GM12873 (cell line): ENCODE measurements at regions not wholly inside any gene's neighbourhood (a gene's known extent, or its start where the extent isn't known, plus 50 kb on each side); places are given as distances from the start of the nearest gene placed in this dataset.

Source experiments
- TF ChIP-seq, protein P1 (sequence below): IDR thresholded peaks from 2 replicates; pipeline ENCODE4 v1.5.1; 2012; ENCODE audit warnings: low read depth, mild to moderate bottlenecking, moderate library complexity, low read length, control low read depth; ENCODE audit not compliant: insufficient read depth; ENCODE audit errors: missing control alignments

DNA sequence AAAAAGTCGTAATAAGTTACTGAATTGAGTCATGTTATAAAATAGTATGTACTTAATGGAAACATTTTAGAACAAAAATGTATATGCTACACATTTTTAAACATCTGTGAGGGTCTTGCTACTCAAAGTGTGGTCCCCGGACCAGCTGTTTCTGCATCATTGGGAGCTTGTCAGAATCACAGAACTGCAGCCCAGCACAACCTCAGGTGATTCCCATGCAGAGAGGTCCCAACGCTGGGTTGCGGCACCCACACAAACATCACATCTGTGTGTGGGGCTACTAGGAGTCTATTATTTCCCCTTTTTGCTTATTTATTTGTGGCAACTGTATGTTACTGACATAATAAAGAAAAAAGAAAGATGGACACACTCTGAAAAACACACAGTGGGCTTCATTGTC is 146.6 kb downstream of the BMS1 start:
- TF ChIP-seq, protein P1, sequence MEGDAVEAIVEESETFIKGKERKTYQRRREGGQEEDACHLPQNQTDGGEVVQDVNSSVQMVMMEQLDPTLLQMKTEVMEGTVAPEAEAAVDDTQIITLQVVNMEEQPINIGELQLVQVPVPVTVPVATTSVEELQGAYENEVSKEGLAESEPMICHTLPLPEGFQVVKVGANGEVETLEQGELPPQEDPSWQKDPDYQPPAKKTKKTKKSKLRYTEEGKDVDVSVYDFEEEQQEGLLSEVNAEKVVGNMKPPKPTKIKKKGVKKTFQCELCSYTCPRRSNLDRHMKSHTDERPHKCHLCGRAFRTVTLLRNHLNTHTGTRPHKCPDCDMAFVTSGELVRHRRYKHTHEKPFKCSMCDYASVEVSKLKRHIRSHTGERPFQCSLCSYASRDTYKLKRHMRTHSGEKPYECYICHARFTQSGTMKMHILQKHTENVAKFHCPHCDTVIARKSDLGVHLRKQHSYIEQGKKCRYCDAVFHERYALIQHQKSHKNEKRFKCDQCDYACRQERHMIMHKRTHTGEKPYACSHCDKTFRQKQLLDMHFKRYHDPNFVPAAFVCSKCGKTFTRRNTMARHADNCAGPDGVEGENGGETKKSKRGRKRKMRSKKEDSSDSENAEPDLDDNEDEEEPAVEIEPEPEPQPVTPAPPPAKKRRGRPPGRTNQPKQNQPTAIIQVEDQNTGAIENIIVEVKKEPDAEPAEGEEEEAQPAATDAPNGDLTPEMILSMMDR = no peak

DNA sequence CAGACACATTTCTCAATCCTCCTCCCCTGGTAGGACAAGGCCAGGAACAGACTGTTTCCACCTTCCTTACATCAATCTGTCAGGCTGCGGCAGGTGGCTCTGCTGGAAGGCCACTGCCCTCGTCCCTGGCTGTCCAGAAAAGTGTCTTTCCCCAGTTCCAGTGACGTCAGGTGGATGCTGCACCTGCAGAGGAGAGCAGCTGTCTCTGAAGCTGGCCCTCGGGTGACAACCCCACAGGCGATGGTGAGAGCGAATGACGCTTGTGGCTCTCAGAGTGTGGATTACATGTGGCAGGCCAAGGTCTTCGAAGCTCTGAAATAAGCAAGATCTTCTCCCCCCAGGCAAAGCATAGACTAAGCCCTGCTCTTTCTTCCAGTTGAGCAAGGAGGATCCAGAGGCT is 146.9 kb upstream of the RET start:
- TF ChIP-seq, protein P1 = no peak

GRCh38 chr10:42930516-42931192 is 146.2 kb upstream of the RET start:
- TF ChIP-seq, protein P1 = no peak

DNA sequence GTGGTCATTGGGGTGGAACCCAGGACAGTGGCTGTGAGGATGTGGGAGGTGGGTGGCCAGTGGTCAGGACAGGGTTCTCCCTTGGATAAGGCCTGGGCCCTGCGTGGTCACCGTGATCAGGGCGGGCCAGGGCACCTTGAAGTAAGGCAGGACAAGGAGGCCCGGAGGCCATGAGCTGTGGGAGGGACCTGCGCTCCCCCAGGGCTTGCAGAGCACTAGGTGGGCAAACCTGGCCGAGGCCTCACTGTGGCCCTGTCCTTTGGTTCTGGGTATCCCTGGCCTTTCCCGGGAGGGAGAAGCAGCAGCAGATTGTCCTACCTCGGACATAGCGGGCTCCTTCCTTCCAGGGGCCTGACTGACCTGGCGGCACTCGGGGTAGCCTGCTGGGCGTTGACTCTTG is 144.8 kb upstream of the RET start:
- TF ChIP-seq, protein P1 = no peak

GRCh38 chr10:42932735-42933447 is 144.0 kb upstream of the RET start:
- TF ChIP-seq, protein P1 = no peak

DNA sequence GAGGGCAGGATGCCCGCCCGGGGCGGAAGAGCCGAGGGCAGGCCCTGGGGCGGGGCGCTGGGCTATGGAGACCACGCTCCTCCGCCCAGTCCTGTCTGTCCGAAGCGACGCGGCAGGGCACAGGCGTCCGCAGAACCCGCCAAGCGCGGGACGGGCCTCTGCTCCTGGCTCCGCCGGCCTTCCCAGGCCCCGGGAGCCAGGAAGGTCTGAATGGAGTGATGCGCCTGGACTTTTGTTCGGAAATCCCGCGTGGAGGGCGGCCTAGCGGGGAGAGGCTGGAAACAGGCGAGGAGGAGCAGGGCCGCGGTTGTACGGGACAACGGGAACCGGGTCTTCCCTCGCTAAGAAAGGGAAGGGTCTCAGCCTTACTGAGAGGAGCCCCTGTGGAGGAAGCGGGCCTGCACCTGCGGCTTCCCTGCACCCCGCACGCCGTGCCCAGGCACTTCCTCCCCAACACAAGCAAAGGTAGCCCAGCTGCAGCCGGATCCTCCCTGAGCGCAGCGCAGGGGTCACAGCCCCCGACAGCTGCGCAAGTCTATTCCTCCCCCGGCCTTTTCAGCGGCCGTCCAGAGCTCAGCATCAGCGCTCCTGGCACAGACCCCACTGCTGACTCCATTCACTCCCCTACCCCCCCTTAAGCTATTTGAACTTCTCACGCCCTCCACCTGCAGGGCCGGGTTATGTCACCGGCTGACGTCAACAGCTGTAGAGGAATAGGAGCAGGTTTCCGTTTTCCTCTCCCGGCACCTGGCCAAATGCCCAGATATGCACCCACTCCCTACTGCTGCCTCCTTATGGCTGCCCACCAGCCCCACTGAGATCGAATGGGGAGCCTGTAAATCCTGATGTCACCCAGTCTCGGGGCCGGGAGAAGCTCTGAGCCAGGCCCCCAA is 143.2 kb upstream of the RET start:
- TF ChIP-seq, protein P1 = no peak

- TF ChIP-seq, protein P1 = no peak
Measured at GRCh38 chr10:42934351-42934811, 142.5 kb upstream of the RET start.
